ENCODE measurements at regions not wholly inside any gene's neighbourhood (a gene's known extent, or its start where the extent isn't known, plus 50 kb on each side); places are given as distances from the start of the nearest gene placed in this dataset.

GRCh38 chr2:18346344-18346743 lies 214.1 kb downstream of the RDH14 start:
- no peak overlapping the region for H3K4me3 ChIP-seq (ENCODE audit: low read depth, low read length)
- DNase-seq (ENCODE audit: low read depth), result no peak

- no peak for DNase-seq (ENCODE audit: low read depth)
- H3K4me3 ChIP-seq (ENCODE audit: low read depth, low read length), result no peak overlapping the region
Observed at GRCh38 chr2:18345848-18346247, 214.6 kb downstream of the RDH14 start.

GRCh38 chr2:18342901-18343300 lies 217.6 kb downstream of the RDH14 start:
- DNase-seq (ENCODE audit: low read depth), result no peak
- no peak overlapping the region for H3K4me3 ChIP-seq (ENCODE audit: low read depth, low read length)

GRCh38 chr2:18339326-18339725 lies 221.1 kb downstream of the RDH14 start:
- no peak overlapping the region for H3K4me3 ChIP-seq (ENCODE audit: low read depth, low read length)
- DNase-seq (ENCODE audit: low read depth), result no peak

GRCh38 chr2:18336975-18337374 lies 223.5 kb downstream of the RDH14 start:
- no peak for DNase-seq (ENCODE audit: low read depth)

GRCh38 chr2:18332477-18332876 lies 228.0 kb downstream of the RDH14 start:
- H3K4me3 ChIP-seq (ENCODE audit: low read depth, low read length), result no peak overlapping the region
- no peak for DNase-seq (ENCODE audit: low read depth)

More at GRCh38 chr2:18336975-18337374, 223.5 kb downstream of the RDH14 start:
- no peak overlapping the region for H3K4me3 ChIP-seq (ENCODE audit: low read depth, low read length)

- DNase-seq (ENCODE audit: low read depth), result no peak
- no peak overlapping the region for H3K4me3 ChIP-seq (ENCODE audit: low read depth, low read length)
Observed at GRCh38 chr2:18325118-18325517, 235.3 kb downstream of the RDH14 start.

GRCh38 chr2:18319987-18320386 lies 240.5 kb downstream of the RDH14 start:
- H3K4me3 ChIP-seq (ENCODE audit: low read depth, low read length), result no peak overlapping the region
- no peak for DNase-seq (ENCODE audit: low read depth)

- no peak for DNase-seq (ENCODE audit: low read depth)
Observed at GRCh38 chr2:18317017-18317416, 243.4 kb downstream of the RDH14 start.

GRCh38 chr2:18312818-18313217 lies 247.6 kb downstream of the RDH14 start:
- no peak overlapping the region for H3K4me3 ChIP-seq (ENCODE audit: low read depth, low read length)
- no peak for DNase-seq (ENCODE audit: low read depth)

More at GRCh38 chr2:18317017-18317416, 243.4 kb downstream of the RDH14 start:
- H3K4me3 ChIP-seq (ENCODE audit: low read depth, low read length), result no peak overlapping the region

GRCh38 chr2:18311420-18312195 lies 248.8 kb downstream of the RDH14 start:
- H3K4me3 ChIP-seq (ENCODE audit: low read depth, low read length), result no peak overlapping the region
- DNase-seq (ENCODE audit: low read depth), result peak; percentile 25

- DNase-seq (ENCODE audit: low read depth), result no peak
- H3K4me3 ChIP-seq (ENCODE audit: low read depth, low read length), result no peak overlapping the region
Observed at GRCh38 chr2:18309627-18310026, 250.8 kb downstream of the RDH14 start.

- no peak overlapping the region for H3K4me3 ChIP-seq (ENCODE audit: low read depth, low read length)
- no peak for DNase-seq (ENCODE audit: low read depth)
Observed at GRCh38 chr2:18309188-18309587, 251.3 kb downstream of the RDH14 start.

GRCh38 chr2:18304849-18305248 lies 255.6 kb downstream of the RDH14 start:
- DNase-seq (ENCODE audit: low read depth), result no peak
- no peak overlapping the region for H3K4me3 ChIP-seq (ENCODE audit: low read depth, low read length)

GRCh38 chr2:18301421-18302139 lies 258.9 kb downstream of the RDH14 start:
- peak; percentile 21 for DNase-seq (ENCODE audit: low read depth)
- no peak overlapping the region for H3K4me3 ChIP-seq (ENCODE audit: low read depth, low read length)

GRCh38 chr2:18299423-18300212 lies 260.8 kb downstream of the RDH14 start:
- no peak overlapping the region for H3K4me3 ChIP-seq (ENCODE audit: low read depth, low read length)

GRCh38 chr2:18297534-18298058 lies 262.9 kb downstream of the RDH14 start:
- no peak for DNase-seq (ENCODE audit: low read depth)
- no peak overlapping the region for H3K4me3 ChIP-seq (ENCODE audit: low read depth, low read length)

More at GRCh38 chr2:18299423-18300212, 260.8 kb downstream of the RDH14 start:
- DNase-seq (ENCODE audit: low read depth), result peak; percentile 49

- DNase-seq (ENCODE audit: low read depth), result no peak
- no peak overlapping the region for H3K4me3 ChIP-seq (ENCODE audit: low read depth, low read length)
Observed at GRCh38 chr2:18290386-18290785, 270.1 kb downstream of the RDH14 start.

- no peak for DNase-seq (ENCODE audit: low read depth)
- no peak overlapping the region for H3K4me3 ChIP-seq (ENCODE audit: low read depth, low read length)
Observed at GRCh38 chr2:18286897-18287296, 273.6 kb downstream of the RDH14 start.

- DNase-seq (ENCODE audit: low read depth), result no peak
Observed at GRCh38 chr2:18284331-18284730, 276.1 kb downstream of the RDH14 start.

More at GRCh38 chr2:18284331-18284730, 276.1 kb downstream of the RDH14 start:
- H3K4me3 ChIP-seq (ENCODE audit: low read depth, low read length), result no peak overlapping the region

Measured in skeletal muscle cell (primary cell).